PC-9 (cell line): ENCODE measurements at regions not wholly inside any gene's neighbourhood (a gene's known extent, or its start where the extent isn't known, plus 50 kb on each side); places are given as distances from the start of the nearest gene placed in this dataset.

Experiments used
- EZH2 ChIP-seq: fragments of 200-600 bp; sonication (generic); IDR thresholded peaks from 2 replicates; pipeline ENCODE4 v1.8.0; 2017; ENCODE audit warnings: antibody characterized with exemption, low read depth
- TF ChIP-seq, protein P1 (sequence below): fragments of 200-600 bp; sonication (generic); conservative IDR thresholded peaks from 2 replicates; pipeline ENCODE4 v1.6.1; 2017; ENCODE audit warnings: mixed run types, antibody characterized with exemption, mild to moderate bottlenecking, moderate library complexity

DNA sequence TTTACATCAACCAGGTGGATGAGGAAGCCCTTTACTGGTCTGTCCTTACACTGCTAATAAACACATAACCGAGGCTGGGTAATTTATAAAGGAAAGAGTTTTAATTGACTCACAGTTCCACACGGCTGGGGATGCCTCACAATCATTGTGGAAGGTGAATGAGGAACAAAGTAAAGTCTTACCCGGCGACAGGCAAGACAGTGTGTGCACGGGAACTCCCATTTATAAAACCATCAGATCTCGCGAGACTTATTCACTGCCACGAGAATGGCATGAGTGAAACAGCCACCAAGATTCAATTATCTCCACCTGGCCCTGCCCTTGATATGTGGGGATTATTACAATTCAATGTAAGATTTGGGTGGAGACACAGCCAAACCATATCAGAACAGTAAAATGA lies 67.3 kb upstream of the GRAMD2B start:
- no peak for TF ChIP-seq EZH2
- TF ChIP-seq, protein P1, sequence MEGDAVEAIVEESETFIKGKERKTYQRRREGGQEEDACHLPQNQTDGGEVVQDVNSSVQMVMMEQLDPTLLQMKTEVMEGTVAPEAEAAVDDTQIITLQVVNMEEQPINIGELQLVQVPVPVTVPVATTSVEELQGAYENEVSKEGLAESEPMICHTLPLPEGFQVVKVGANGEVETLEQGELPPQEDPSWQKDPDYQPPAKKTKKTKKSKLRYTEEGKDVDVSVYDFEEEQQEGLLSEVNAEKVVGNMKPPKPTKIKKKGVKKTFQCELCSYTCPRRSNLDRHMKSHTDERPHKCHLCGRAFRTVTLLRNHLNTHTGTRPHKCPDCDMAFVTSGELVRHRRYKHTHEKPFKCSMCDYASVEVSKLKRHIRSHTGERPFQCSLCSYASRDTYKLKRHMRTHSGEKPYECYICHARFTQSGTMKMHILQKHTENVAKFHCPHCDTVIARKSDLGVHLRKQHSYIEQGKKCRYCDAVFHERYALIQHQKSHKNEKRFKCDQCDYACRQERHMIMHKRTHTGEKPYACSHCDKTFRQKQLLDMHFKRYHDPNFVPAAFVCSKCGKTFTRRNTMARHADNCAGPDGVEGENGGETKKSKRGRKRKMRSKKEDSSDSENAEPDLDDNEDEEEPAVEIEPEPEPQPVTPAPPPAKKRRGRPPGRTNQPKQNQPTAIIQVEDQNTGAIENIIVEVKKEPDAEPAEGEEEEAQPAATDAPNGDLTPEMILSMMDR: no peak
